Fibroblast of pulmonary artery (primary cell): ENCODE measurements at regions not wholly inside any gene's neighbourhood (a gene's known extent, or its start where the extent isn't known, plus 50 kb on each side); places are given as distances from the start of the nearest gene placed in this dataset.

Source experiments
- DNase-seq: peaks from one replicate; pipeline ENCODE4 v3.0.0-alpha.2; 2010; ENCODE audit warnings: low read depth
- H3K4me3 ChIP-seq: replicated peaks from 2 replicates; pipeline ENCODE4 v1.5.1; 2011; ENCODE audit warnings: low read depth, mild to moderate bottlenecking, control low read depth, low read length, moderate library complexity
- CTCF ChIP-seq: IDR thresholded peaks from 2 replicates; pipeline ENCODE4 v1.5.1; 2011; ENCODE audit warnings: mild to moderate bottlenecking, control low read depth, low read length, inconsistent platforms; ENCODE audit errors: missing control alignments

DNA sequence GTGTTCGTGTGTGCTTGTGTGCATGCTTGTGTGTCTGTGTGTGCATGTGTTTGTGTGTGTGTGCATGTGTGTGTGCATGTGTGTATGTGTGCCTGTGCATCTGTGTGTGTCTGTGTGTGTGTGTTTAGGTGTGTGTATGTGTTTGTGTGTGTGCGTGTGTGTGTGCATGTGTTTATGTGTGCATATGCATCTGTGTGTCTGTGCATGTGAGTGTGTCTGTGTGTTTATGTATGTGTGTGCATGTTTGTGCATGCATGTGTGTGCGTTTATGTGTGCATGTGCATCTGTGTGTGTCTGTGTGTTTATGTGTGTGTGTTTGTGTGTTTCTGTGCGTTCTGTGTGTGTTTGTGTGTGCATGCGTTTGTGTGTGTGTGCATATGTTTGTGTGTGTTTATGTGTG lies 106.6 kb upstream of the TNRC6C start:
- DNase-seq: no peak
- TF ChIP-seq CTCF: no peak
- no peak overlapping the region for H3K4me3 ChIP-seq

DNA sequence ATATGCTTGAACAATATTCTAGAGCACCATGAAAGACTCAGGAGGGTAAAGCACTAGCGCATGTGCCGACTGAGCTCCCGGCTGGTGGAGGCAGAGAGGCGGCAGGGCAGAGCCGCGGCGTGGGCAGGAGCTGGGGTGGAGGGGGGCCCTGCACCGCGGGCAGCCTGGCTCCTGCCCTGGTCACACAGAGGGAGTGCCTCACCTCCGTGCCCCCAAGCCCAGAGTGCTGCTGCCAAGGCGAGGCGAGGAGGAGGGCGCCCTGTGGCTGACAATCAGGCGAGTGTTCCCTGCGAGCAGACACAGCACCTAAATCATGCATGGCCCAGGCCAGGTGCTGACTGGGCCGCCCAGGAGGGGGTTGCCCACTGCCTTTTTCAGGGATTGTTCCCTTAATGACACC lies 105.8 kb upstream of the TNRC6C start:
- H3K4me3 ChIP-seq: no peak overlapping the region
- TF ChIP-seq CTCF: no peak
- DNase-seq: no peak

- no peak for TF ChIP-seq CTCF
- H3K4me3 ChIP-seq: no peak overlapping the region
- no peak for DNase-seq
Measured at GRCh38 chr17:77853191-77853977, 105.1 kb upstream of the TNRC6C start.

DNA sequence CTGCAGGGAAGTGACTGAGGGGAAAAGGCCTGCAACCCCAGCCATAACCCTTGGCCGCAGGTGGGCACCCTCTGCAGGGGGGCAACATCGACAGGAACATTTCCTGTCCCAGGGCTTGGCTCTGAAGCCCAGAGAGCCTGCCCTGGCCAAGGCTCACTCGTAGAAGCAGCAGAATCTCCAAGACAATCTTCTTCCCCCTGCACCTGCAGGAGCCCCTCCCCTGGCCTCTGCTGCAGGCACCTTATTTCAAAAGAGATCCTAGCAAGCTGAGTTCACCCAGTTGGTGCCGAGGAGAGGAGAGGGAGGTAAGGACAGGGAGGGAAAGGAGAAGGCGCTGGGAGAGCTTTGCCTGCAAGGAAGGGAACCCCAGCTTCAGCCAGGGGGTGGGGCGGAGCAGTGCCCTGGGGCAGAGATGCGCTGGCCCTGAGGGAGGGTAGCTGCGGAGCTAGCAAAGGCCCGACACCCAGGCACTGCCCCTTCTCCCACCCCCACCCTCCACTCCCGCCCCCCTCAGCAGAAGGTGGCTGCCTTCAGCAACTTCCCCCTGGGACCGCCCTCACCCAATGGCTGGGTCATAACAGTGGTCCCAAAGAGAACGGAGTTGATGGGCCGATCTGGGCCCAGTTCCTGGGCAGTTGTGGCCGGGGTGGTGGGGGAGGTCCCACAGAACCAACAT lies 104.3 kb upstream of the TNRC6C start:
- no peak for TF ChIP-seq CTCF
- H3K4me3 ChIP-seq: no peak overlapping the region
- no peak for DNase-seq

- H3K4me3 ChIP-seq: no peak overlapping the region
- no peak for DNase-seq
- no peak for TF ChIP-seq CTCF
Measured at GRCh38 chr17:77854759-77855745, 103.5 kb upstream of the TNRC6C start.

DNA sequence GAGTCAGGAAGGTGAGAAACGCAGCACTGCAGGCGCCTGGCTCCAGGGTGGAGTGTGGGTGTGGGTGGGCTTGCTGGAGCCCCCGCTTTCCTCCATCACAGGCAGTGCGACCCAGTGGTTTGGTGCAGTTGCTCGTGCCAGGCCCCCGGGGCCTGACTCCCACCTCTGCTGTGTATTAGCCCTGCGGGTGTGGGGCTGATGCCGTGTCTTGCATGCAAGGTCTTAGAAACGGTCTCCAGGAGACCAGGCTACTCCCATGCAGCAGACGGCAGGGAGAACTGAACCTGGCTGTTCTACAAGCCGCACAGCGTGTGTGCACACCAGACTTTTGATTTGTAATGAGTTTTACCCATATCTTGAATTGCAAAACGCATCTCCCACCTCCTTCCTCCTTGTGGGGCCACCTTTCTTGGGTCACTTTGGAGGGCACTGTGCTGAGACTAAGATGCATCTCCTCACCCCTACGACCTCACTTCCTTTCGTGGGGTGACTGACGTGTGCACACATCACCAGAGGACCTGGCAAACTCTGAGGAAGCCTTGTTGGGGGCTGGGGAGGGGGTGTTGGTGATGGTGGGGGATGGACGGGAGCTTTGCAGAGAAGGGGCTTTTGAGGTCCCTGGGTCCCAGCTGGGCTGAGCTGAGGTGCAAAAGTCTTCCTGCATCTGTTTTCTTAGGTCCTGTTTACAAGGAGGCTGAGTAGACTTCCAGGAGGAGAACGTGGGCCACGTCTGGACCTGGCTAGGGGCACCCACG lies 101.8 kb upstream of the TNRC6C start:
- DNase-seq: no peak
- no peak for TF ChIP-seq CTCF
- no peak overlapping the region for H3K4me3 ChIP-seq
